OCI-LY1 (cell line): ENCODE measurements at regions not wholly inside any gene's neighbourhood (a gene's known extent, or its start where the extent isn't known, plus 50 kb on each side); places are given as distances from the start of the nearest gene placed in this dataset.

Source experiments
- CTCF ChIP-seq: fragments of 200-600 bp; sonication (generic), shearing (Covaris generic); IDR thresholded peaks from 2 replicates; pipeline ENCODE4 v1.5.1; 2017; ENCODE audit warnings: mild to moderate bottlenecking, antibody characterized with exemption, low read length, moderate library complexity, mixed read lengths
- EZH2 ChIP-seq: fragments of 200-600 bp; sonication (generic), shearing (Covaris generic); IDR thresholded peaks from 2 replicates; pipeline ENCODE4 v1.8.0; 2017; ENCODE audit warnings: borderline replicate concordance, mixed run types, mild to moderate bottlenecking, antibody characterized with exemption, low read length, moderate library complexity, mixed read lengths

- no peak for TF ChIP-seq CTCF
- no peak for TF ChIP-seq EZH2
Observed at GRCh38 chr6:14246876-14247275, 129.3 kb downstream of the CD83 start.
